Fibroblast of villous mesenchyme (primary cell): ENCODE measurements at regions not wholly inside any gene's neighbourhood (a gene's known extent, or its start where the extent isn't known, plus 50 kb on each side); places are given as distances from the start of the nearest gene placed in this dataset.

Experiments
- DNase-seq: peaks from one replicate; pipeline ENCODE4 v3.0.0-alpha.2; 2010; ENCODE audit warnings: low read depth
- H3K4me3 ChIP-seq: 2 replicates; pipeline ENCODE4 v1.5.1; 2011; ENCODE audit warnings: low read depth, mild to moderate bottlenecking, low read length
- TF ChIP-seq, protein P1 (sequence below): IDR thresholded peaks from 2 replicates; pipeline ENCODE4 v1.5.1; 2012; ENCODE audit warnings: low read depth, mild to moderate bottlenecking, low read length; ENCODE audit not compliant: insufficient read depth

DNA sequence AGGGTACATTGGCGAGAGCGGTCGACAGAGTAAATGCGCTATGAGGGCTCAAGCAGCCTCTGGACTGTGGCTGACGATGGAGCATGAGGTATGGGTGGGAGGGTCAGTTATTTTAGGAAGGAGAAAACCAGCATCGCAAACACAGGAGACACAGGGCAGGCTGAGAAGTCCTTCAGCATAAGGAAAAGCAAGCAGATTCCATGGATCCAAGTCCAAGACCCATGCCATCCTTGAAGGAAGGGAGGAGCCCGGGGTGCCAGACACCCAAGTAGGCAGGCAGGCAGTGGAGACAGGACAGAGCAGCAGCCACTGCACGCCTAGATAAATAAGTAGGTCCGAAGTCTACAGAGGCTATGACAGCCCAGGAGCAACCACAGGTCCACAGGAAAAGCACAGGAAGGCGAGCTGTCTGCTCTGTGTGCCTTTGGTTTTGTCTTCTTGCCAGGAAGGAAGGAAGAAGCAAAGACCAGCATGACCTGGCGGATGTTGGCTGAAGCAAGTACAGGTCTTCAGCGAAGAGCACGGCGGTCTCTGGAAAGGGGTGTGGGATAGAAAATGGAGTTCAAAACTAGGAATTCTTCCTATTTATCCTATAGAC is 76.4 kb upstream of the SLC45A1 start:
- DNase-seq, result no peak
- TF ChIP-seq, protein P1, sequence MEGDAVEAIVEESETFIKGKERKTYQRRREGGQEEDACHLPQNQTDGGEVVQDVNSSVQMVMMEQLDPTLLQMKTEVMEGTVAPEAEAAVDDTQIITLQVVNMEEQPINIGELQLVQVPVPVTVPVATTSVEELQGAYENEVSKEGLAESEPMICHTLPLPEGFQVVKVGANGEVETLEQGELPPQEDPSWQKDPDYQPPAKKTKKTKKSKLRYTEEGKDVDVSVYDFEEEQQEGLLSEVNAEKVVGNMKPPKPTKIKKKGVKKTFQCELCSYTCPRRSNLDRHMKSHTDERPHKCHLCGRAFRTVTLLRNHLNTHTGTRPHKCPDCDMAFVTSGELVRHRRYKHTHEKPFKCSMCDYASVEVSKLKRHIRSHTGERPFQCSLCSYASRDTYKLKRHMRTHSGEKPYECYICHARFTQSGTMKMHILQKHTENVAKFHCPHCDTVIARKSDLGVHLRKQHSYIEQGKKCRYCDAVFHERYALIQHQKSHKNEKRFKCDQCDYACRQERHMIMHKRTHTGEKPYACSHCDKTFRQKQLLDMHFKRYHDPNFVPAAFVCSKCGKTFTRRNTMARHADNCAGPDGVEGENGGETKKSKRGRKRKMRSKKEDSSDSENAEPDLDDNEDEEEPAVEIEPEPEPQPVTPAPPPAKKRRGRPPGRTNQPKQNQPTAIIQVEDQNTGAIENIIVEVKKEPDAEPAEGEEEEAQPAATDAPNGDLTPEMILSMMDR, result no peak
- H3K4me3 ChIP-seq, result no peak overlapping the region

DNA sequence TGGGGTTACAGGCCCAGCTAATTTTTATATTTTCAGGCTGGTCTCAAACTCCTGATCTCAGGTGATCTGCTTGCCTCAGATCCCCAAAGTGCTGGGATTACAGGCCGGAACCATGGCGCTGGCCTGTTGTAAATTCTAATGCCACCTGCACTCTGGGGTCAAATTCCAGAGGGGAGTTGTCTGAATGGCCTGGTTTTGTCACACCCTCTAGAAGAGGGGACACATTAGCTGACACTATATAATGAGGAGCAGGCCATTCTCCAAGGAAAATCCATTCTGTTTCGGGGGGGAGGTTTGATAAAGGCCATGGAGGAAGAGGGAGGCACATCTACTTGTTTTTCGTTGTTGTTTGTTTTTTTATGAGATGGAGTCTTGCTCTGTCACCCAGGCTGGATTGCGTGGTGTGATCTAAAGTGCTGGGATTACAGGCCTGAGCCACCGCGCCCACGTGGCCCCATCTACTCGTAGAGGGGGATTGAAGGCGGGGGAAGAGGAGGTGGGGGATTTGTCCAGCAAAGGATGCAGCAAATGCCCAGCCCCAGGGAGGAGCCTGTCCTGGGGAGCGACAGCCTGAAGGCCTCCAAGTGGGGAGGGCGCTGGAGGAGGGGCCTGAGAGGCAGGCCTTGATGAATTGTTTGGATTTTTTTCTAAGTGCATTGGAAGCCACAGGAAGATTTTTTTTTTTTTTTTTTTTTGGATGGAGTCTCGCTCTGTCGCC is 78.4 kb upstream of the SLC45A1 start:
- peak; percentile 84 for DNase-seq
- TF ChIP-seq, protein P1, result no peak
- no peak overlapping the region for H3K4me3 ChIP-seq

DNA sequence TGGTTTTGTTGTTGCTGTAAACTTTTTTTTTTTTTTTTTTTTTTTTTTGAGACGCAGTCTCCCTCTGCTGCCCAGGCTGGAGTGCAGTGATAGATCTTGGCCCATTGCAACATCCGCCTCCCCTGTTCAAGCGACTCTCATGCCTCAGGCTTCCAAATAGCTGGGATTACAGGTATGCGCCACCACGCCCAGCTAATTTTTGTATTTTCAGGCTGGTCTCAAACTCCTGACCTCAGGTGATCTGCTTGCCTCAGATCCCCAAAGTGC is 78.9 kb upstream of the SLC45A1 start:
- DNase-seq, result peak; percentile 84
- H3K4me3 ChIP-seq, result no peak overlapping the region
- TF ChIP-seq, protein P1, result peak; percentile 52

DNA sequence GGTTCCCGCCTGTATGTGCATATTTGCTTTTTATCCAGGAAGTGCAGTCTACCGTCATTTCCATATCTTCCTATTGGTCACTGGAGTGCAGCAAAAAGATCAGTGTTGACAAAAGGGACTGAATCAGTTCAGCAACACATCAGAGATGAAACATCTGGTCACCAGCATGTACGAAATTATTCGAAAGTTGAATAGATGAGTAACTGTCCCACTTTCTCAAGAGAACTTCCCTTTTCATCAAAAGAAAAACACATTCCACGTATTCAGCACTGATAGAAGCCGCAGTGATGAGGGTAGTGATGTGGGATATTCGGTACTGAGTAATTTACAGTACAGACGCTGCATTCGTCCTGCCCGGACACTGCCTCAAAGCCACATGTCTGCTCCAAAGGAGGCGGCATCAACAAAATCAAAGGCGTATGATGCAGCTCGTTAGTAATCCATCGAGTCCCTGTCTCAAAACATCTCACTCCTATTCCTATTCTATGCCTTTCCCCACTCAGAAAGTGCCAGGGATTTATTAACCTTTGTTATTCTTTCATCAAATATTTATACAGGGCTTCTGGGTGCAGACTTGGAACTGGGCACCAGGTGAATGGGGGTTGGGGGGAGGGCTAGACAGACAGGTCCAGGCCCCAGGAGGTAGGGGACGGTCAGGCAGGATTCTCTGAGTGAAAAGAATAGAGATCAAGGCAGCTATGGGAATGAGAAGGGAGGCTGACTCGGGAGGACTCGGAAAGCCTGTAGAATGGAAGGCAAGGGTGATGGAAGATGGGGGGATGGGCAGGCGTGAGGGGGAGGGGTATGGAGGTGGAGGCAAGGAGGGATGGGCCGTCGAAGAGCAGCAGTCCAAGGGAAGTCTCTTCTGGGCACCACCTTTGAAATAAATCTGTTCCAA is 79.5 kb upstream of the SLC45A1 start:
- DNase-seq, result peak; percentile 90
- TF ChIP-seq, protein P1, result no peak
- H3K4me3 ChIP-seq, result no peak overlapping the region

DNA sequence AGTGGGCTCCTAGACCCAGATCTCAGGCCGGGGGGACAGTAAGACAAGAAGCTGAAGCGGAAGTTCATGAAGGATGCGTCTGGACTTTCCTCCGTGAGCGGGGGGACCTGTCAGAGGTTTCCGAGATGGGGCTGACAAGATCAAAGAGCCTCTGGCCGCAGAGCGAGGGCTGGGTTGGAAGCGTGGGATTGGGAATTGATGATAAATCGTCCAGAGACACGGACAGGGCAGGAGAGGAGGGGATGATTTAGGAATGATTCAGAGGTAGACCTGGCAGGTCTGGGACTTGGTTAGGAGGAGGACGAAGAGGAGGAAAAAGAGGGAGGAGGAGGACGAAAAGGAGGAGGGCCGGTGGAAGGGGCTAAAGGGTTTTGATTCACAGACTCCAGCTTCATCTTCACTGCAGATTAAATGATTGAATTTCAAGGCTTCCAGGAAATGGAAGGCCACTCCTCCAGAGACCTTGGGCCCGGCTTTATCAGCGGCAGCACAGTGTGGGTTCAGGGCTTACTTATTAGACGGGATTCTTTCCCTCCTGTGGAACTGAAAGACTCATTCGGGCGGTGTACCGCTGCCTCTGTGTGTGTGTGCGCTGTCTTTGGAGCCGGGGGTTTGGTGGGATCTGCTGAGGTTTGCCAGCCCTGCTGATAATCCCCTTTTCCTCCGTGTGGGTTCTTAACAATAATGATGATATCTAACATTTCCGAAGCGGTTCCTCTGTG is 85.7 kb upstream of the SLC45A1 start:
- TF ChIP-seq, protein P1, result no peak
- no peak overlapping the region for H3K4me3 ChIP-seq
- DNase-seq, result no peak

DNA sequence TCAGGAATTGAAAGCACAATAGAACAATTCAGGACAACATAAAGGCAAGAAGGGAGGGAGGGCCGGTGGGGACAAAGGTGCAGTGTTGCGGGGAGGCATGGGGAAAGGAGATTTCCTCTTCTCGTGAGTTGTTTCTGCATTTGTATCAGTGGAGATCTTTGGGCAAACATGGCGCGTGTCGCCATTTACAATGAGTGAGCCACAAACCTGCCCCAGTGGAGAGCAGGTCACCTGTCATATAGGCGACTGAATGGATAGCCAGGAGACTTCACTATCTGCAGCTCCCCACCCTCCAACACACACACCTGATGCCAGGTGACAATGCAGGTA is 87.7 kb upstream of the SLC45A1 start:
- TF ChIP-seq, protein P1, result no peak
- DNase-seq, result no peak
- H3K4me3 ChIP-seq, result no peak overlapping the region
